Activated CD4-positive, alpha-beta T cell treated with anti-CD3 and anti-CD28 coated beads, Interleukin-2, Interleukin-6, amounts not matched to agents 100 ng/mL and 50 ng/mL, durations not matched to agents 16 hours and 8 hours (primary cell): ENCODE measurements at regions not wholly inside any gene's neighbourhood (a gene's known extent, or its start where the extent isn't known, plus 50 kb on each side); places are given as distances from the start of the nearest gene placed in this dataset.

Source experiments
- DNase-seq: peaks from one replicate; pipeline ENCODE4 v3.0.0-alpha.2; 2020

- no peak for DNase-seq
These were observed 187.8 kb upstream of the FAM98A start for GRCh38 chr2:33786881-33787280.

DNA sequence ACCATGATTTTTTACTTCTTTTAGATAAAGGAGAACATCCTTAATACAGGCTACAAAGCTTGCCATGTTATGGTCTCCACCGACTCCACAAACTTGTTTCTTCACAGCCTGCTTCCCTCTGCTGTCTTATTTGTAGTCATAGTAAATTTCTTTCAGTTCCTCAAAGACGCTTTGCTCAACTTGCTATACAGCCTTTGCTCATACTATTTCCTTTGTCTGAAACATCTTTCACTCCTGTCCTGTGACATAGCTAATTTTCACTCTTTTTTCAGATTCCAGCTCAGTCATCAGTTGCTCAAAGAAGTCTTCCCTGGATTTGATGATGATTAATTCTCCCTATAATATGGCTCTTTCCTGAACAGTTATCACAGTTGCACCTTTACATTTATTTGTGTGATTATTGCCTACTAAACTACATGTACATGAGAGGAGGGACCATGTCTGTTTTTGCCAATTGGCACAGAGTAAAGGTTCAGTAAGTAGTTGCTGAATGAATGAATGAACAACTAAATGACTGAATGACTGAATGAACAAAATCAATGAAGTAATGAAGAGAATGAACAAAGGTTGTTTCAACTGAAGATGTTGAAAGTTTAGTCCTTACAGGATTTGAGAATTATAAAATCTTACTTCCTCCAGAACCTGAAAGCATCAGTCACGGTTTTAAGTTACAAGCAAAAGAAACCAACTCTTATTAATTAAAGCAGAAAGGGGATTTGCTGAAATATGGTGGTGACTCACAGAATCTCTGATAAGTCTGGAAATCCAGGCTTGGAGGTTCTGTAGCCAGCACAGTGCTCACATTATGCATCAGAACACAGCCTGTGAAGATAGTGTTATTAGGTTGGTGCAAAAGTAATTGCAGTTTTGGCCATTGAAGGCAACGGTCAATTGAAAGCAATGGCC, 186.4 kb upstream of the FAM98A start:
- no peak for DNase-seq

GRCh38 chr2:33784488-33784887, 185.4 kb upstream of the FAM98A start:
- no peak for DNase-seq

DNA sequence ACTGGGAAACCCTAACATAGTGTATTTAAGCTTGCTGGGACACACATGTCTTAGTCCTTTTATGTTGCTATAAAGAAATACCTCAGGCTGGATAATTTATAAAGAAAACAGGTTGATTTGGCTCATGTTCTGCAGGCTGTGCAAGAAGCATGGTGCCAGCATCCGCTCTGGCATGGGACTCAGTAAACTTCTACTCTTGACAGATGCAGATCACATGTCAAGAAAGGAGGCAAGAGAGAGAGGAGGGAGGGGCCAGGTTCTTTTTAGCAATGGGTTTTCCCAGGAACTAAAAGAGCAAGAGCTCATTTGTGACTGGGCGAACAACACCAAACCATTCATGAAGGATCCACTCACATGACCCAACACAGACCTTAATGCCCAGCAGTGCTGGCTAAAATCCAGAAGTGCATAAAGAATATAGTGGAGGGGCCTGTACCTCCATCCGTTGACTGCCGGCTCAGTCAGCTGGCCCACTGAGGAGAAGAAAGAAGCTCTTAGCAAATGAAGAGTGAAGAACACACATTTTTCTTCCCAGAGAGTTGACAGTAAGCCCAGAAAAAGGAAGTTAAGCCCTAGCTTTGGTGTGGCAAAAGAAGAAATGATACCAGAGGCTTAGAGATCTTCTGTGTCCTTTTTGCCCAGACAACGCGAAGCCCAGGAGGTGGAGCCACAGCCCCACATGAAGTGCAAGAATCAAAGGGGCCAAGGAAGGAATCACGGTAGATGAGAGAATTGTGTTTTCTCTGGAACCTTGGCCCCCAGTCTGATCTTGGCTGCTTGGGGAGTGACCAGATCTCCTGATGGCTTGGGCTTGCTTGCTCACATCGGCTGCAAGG, 183.5 kb upstream of the FAM98A start:
- no peak for DNase-seq

DNA sequence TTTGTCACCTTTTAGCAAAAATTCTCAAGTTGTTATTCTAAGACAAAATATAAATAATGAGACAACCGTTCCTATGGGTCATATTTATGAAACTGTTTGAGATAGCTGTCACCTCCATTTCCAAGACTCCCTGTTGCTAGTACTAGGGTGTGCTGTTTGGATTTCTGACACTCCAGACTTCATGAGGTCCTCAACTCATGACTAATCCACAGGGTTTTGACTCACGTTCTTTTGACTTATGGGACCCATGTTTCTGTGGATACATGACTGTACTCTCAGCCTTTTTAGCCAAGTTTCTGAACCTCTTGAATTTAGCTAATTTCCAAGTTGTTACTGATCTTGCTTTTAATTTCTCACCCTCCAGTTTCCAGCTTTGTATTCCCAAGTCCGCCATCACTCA, 178.7 kb upstream of the FAM98A start:
- DNase-seq: no peak

DNA sequence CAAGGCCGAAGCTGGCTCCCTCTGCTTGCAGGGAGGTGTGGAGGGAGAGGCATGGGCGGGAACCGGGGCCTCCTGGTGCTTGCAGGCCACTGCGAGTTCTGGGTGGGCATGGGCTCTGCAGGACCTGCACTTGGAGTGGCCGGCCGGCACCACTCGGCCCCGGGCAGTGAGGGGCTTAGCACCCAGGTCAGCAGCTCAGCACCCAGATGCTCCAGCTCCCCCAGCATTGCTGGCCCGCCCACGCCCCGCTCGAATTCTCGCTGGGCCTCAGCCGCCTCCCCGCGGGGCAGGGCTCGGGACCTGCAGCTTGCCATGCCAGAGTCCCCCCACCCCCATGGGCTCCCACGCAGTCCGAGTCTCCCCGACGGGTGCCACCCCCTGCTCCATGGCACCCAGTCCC, 176.2 kb upstream of the FAM98A start:
- no peak for DNase-seq

- DNase-seq: no peak
These were observed 170.9 kb upstream of the FAM98A start for GRCh38 chr2:33770023-33770422.

DNA sequence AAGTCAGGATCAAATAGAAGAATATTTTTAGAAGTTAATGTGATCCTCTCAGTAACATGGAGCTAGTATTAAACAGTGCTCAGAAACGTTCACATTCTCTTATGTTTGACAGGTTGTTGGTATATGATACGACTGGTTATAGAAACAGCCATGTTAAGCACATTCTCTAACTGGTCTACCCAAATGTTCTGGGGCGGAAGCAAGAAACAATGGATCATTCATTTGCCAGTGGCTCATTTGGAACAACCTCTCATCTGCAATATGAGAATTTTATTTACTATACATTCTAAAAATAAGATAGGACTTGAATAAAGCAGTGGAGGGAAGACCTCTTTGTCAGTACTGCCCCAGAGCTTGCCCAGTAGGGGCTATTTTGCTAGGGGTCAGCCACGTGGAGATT, 167.1 kb upstream of the FAM98A start:
- DNase-seq: no peak

DNA sequence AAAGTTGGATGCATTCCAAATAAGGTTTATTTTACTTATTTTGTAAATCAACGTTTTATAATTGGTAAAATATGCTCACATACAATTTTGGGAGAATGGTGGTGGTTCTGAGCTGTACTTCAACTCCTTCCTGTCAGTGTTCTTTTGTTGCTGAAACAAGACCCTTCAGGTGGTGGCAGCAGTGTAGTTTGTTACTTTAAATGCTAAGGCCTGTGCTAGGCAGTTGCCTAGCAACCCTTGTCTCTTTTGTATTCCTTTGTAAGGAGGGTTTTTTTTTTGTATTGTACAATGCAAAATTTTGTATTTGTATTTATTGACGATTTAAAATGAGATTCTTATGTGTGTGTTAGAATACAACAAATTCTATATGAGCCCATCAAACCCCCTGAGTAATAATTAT, 166.0 kb upstream of the FAM98A start:
- DNase-seq: no peak

DNA sequence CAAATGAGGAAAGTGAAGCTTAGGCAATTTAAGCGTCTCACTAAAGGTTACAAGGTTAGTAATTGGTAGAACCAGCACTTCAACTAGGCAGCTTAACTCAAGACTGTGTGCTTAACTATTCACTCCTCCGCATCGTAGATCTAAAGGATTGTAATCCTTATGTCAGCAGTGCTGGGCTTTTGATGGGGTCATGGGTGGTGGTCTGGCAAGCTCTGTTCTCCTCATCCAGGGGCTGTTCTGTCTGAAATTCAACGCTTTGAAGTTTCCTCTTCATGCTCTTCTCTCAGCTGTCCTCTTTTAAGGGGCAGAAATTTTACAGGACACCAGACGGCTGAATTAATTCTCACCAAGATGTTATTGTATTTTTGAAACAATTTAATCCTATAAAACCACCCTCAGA, 165.5 kb upstream of the FAM98A start:
- no peak for DNase-seq

DNA sequence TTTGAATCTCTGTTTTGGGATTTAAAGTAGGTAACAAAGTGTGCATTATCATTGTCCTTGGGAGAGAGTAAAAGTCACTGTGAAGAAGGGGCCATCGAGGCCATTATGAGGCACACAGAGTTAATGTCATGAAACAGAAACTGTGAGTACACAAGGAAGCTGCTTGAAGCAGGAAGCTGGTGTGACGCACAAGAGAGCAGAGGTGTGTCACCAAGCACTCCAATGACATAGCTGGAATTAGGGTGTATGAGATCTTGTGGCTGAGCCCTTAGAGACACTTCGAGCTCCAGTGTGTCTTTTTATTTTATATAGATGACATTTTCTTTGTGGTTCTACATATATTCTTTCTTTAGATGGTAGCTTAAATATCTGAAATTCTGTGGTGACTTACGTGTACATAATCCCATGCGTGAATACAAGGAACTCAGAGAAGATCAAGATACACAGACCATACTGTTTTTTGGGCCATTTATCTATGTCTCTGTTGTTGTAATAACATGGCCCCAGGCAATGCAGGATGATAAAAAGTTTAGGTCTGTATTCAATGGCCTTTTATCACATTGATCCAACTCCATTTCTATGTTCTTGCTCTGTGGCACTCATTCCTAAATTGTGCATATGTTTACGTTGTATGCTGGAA, 164.7 kb upstream of the FAM98A start:
- DNase-seq: no peak

DNA sequence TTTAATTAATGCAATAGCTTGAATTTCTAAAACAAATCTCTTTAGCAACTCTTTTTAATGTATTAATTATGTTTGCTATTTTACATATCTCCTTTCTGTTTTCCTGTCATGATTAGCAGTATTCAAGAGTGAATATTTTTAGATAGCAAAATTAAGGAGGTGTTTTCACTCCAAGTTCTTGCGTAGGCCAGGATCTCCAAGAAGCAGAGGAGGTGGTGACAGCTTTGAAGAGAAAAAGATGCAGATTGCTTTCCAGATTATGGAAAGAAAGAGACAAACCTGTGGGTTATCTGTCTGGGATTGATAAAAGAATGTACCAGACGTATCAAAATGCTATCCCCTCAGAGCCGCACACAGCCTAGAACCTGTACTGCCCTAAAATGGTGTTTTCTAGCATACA, 163.5 kb upstream of the FAM98A start:
- no peak for DNase-seq

DNA sequence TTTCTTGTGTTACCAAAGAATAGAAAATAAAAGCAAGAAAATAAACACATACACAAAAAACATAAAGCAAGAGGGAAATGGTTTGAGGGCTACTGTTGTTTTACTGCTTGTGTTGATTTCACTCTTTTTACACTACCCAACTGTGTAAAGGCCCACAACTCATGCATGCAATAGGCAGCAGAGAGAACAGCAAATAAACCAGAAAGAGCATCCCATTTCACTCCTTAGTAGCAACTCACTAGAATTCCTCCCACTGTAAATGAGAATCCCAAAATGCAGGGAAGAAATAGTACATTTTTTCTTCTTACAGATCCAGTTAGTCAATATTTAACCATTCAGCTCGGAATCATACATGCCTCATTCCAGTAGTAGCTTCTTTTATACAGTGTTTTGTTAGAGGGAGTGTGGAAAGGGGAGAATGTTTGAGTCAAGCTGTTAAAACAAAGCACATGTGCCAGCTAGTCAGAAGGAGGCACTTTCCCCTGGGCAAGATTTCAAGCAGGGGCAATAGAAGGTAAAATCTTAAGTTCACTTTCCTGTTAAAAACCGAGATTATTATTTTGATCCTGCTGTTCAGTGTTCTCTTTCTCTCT, 147.2 kb upstream of the FAM98A start:
- DNase-seq: no peak

- DNase-seq: no peak
These were observed 136.0 kb upstream of the FAM98A start for GRCh38 chr2:33735096-33735495.

DNA sequence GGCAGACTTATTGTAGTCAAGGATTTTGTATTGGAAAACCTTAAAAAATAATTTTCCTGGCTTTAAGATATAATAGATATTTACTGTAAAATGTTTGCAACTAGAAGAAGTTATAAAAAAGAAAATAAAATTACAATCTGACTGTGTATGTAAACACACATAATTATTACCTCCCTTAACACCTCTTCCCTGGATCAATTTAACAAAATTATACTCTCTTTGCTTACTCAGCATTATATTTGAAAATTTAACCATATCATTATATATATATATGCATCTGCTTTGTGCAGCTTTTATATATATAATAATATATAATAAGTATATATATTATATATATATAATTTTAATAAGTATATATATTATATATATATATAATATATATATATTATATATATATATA, 131.7 kb upstream of the FAM98A start:
- no peak for DNase-seq

DNA sequence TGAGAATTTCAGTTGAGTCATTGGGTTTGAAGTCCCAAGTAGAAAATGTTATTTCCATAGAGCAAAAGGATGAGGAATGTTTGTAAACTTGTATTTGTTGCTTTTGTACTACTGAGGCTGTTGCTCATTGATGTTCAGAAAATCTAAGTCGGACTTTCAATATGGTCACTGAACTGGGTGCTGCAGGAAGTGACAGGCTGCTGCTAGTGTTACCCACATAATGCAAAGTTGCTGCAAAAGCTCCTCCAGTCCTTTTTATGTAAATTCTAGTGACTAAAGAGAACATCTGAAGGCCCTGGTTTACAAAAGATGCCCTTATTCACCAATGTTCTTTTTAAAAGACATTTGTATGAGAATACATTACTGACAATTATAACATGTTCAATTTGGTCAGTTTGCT, 131.1 kb upstream of the FAM98A start:
- DNase-seq: no peak

GRCh38 chr2:33729353-33729752, 130.3 kb upstream of the FAM98A start:
- no peak for DNase-seq

DNA sequence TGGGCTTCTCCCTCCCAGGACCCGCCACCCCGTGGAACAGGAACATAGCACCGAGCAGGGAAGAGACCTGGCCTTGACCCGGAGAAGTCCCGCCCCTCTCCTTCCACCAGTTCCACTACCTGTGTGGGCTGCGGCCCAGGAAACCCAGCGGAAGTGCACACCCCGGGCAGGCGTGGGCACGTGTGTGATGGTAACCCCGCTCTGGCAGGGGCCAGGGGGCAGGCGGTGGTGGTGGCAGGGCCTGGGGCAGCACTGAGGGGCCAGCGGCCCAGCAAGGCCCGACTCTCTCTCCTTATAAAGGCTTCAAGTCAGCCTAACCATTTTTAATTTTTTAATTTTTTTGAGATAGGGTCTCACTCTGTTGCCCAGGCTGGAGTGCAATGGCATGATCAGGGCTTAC, 129.0 kb upstream of the FAM98A start:
- no peak for DNase-seq

GRCh38 chr2:33727361-33728032, 128.4 kb upstream of the FAM98A start:
- no peak for DNase-seq

DNA sequence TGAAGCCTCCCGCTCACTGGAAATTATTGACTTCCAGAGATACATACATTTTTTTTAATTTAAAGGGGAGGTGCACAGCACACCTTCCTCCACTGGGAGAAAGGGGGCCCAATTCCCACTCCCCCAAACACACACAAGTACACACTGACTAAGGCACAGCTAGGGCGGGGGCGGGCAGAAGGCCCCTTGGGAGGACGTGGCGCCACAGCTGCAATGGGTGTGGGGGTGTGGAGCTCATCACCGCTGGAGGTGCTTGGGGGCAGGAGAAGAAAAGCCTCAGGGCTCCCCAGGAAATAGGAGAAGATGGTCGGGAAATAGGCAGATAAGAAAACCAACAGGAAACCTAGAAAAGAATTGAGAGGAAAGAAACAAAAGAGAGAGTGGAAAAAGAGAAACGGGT, 127.3 kb upstream of the FAM98A start:
- DNase-seq: no peak

GRCh38 chr2:33723329-33723728, 124.2 kb upstream of the FAM98A start:
- DNase-seq: no peak

DNA sequence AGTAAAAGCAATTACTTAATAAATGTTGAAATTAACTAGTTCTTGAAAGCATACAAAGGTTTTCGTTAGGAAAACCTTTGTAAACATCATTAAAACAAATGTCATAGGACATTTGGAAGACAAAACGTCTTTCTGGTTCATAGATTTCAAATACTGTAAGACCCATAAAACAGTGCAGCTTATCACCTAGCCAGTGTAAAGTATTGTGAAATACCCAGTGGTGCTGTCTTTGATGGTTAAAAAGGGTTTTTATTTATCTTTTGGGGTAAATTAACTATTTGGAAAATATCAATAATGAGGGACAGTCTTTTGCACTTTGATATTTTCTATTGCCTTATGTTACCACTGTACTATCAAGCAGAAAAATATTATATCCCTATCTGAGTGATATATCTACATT, 120.0 kb upstream of the FAM98A start:
- DNase-seq: no peak

GRCh38 chr2:33712674-33713073, 113.6 kb upstream of the FAM98A start:
- no peak for DNase-seq
